ENCODE measurements at regions not wholly inside any gene's neighbourhood (a gene's known extent, or its start where the extent isn't known, plus 50 kb on each side); places are given as distances from the start of the nearest gene placed in this dataset.

DNA sequence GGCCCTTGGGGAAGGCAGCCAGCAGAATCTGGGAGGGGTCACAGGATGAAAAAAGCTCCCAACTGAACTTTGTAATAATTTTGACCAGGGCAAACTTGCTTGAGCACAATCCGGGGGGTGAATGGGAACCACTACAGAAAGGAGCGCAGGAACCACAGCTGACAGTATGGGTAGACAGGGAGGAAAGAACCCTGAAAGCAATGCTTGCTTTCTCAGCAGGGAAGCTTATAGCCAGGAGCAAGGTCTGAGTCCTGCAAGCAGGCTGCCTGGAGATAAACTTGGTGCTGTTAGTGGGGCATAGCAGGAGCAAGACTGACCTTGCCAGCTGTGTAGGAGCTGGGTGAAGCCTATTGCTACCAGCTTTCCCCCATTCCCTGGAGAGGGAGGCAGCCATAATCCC, 195.2 kb downstream of the MTCL1 start:
- TF ChIP-seq HDGF (IDR thresholded peaks at IDR 0.05; ENCODE audit: borderline replicate concordance) = no peak
- TF ChIP-seq SUZ12 (IDR thresholded peaks at IDR 0.05) = no peak
- TF ChIP-seq SP1 (IDR thresholded peaks at IDR 0.05) = no peak
- TF ChIP-seq BHLHE40 (IDR thresholded peaks at IDR 0.05; ENCODE audit: borderline replicate concordance) = no peak
- TF ChIP-seq ZNF384 (IDR thresholded peaks at IDR 0.05) = no peak
- no peak for TF ChIP-seq ELF4 (IDR thresholded peaks at IDR 0.05)
- no peak for TF ChIP-seq LEF1 (IDR thresholded peaks at IDR 0.05; ENCODE audit: borderline replicate concordance)
- TF ChIP-seq, protein P1, sequence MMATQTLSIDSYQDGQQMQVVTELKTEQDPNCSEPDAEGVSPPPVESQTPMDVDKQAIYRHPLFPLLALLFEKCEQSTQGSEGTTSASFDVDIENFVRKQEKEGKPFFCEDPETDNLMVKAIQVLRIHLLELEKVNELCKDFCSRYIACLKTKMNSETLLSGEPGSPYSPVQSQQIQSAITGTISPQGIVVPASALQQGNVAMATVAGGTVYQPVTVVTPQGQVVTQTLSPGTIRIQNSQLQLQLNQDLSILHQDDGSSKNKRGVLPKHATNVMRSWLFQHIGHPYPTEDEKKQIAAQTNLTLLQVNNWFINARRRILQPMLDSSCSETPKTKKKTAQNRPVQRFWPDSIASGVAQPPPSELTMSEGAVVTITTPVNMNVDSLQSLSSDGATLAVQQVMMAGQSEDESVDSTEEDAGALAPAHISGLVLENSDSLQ (IDR thresholded peaks at IDR 0.05) = no peak
- TF ChIP-seq ARNT (IDR thresholded peaks at IDR 0.05) = no peak
- no peak for TF ChIP-seq FOXA1 (IDR thresholded peaks at IDR 0.05)
- TF ChIP-seq NFRKB (IDR thresholded peaks at IDR 0.05) = no peak
- TF ChIP-seq TARDBP (IDR thresholded peaks at IDR 0.05) = no peak
